ENCODE measurements at regions not wholly inside any gene's neighbourhood (a gene's known extent, or its start where the extent isn't known, plus 50 kb on each side); places are given as distances from the start of the nearest gene placed in this dataset.
A peak's percentile ranks its signal among the peaks of the same experiment; 100 is the strongest.

DNA sequence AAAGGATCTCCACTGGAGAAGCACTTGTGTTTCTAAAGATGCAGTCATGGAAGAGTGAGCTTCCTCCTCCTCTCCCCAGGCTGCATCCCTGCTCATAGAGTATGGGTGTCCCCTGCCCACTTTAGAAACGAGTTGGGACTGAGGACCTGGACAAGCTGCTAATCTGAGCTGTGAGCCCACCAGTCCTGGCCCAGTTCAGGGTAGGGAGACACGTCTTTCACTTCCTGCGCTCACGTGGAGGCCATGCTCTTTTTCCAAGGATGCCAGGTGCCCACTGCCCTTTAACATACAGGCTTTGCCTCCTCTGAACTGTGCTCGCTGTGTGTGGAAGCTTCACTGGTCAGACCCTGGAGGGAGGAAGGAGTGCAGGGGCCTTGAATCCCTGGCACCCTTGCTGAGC, 316.3 kb downstream of the UACA start:
- H3K36me3 ChIP-seq (replicated peaks; ENCODE audit: control insufficient read depth, insufficient read depth, low read length): no peaks in the 10 kb centered on the region
- H3K27me3 ChIP-seq (ENCODE audit: control insufficient read depth, insufficient read depth, low read length): peaks cover 7% of the 10 kb centered on the region
- no peak overlapping the region for H3K4me3 ChIP-seq (ENCODE audit: insufficient read depth, low read depth, low read length)
- DNase-seq: no peak

DNA sequence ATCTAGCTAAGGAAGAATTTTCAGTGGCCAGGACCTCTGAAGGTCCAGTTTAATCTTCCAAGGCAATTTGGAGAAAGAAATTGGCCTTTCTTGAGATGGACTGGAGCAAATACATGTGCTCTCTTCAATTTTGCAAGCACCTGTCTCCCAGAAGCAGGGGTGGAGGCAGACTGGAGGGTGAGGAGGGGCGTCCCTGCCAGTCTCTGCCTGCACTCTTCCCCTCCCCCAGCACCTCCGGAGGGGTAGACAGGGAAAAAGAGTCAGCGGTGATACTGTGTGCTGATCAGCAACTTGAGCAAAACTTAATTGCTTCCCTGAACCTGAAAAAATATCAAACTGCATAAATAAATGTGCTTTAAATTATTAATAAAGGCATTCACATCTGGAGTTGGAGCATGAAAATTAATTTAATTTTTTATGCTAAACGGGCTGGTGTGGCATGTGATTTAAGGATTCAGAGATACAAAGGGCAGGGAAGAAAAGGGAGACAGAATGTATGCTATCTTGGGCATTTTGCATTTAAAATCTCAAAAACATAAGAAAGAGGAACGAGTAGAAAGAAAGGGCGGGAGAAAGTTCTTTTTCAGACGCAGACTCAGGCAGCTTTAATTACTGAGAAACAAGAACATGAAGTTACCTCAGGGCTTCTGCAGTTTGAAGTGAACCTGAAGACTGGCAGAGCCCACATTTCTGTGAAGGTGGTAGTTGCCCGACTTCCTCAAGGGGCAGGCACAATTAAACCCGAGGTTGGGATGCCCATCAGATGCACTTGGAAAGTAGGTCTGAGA, 319.7 kb downstream of the UACA start:
- peak; percentile 68 for DNase-seq
- Histone ChIP-seq H3K27me3 (ENCODE audit: control insufficient read depth, insufficient read depth, low read length) (peaks cover 3% of the 10 kb centered on the region), H3K4me3 (ENCODE audit: insufficient read depth, low read depth, low read length) (no peak overlapping the region), H3K36me3 (replicated peaks; ENCODE audit: control insufficient read depth, insufficient read depth, low read length) (no peaks in the 10 kb centered on the region)

DNA sequence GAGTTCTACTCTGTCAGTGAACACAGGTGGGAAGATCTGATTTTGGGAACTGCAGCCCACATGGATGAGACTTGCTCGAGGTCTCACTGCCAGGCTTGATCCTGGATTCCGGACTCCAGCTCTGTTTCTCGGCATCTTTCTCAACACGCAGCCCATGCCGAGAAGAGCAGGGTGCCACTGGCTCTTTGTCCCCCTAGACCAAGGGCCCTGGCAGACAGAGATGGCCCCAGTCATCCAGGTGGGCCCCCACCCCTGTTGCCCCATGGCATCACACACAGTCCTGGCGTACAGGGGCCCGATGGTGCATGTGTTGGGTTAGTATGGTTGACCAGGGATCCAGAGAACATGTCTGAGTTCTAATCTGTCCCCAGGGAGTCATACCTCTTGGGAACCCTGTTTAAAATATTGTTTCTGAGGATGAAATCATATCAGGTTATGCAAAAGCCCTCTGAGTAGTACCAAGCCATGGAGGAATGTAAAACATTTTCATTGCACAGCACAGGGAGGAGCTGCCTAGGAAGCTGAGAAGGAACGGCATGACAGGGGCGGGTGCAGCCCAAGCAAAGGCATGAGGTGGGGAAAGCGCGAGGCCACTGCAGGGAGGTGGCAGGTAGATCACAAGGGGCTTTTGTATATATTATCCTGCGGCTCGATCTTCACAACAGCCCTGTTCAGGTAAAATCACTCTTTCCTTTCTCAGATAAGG, 320.6 kb downstream of the UACA start:
- no peak overlapping the region for H3K4me3 ChIP-seq (ENCODE audit: insufficient read depth, low read depth, low read length)
- no peaks in the 10 kb centered on the region for H3K36me3 ChIP-seq (replicated peaks; ENCODE audit: control insufficient read depth, insufficient read depth, low read length)
- no peak for DNase-seq
- H3K27me3 ChIP-seq (ENCODE audit: control insufficient read depth, insufficient read depth, low read length): peaks cover 2% of the 10 kb centered on the region

DNA sequence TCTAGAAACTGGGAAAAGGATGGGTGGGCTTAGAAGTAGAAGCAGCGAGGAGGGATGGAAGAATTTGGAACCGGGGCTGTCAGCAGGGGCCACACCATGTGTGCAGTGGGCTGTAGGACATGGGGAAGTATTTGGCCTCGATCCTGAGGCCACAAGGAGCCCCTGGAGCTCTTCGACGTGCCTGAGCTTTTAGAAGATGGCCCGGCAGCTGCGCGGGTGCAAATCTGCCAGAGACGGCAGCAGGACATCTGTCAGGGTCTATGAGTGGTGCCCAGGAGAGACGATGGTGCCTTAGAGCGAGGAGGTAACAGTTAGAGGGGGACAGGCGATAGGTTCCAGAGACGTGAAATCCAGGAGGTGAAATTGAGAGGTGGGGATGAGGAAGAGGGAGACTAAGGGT, 321.1 kb downstream of the UACA start:
- H3K36me3 ChIP-seq (replicated peaks; ENCODE audit: control insufficient read depth, insufficient read depth, low read length): no peaks in the 10 kb centered on the region
- DNase-seq: no peak
- H3K27me3 ChIP-seq (ENCODE audit: control insufficient read depth, insufficient read depth, low read length): no peaks in the 10 kb centered on the region; the same call in 1 of the 2 replicates
- no peak overlapping the region for H3K4me3 ChIP-seq (ENCODE audit: insufficient read depth, low read depth, low read length)

DNA sequence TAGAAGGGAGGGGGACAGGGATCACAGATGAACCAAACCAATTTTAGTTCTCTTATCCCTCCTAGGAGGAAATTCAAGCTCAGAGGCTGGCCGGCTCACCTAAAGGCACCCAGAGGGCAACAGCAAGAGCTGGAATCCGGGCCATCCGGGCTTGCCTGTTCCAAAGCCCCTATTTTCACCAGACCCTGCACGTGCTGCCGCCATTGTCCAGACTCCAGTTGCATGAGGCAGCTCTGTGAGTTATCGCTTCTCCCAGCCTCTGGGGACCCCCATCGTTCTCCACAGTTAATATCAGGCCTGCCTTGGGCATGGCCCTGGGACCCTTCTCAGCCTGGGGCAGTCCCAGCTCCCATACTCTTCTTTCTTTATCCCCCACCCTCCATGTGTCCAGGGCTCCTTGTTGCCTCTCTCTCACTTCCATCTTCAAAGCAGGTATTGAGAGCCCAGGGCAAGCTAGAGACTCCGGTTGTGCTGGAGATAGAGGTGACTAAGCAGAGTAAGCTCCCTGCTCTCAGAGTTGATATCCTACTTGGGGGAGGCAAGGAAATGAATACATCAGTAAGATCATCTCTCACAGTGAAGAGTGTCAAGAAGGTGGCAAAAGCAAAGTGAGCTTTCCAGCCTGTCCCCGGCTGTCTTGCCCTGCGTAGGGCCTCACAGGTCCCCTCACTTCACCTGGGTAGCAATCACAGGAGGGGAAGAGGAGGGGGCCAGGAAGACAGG, 322.8 kb downstream of the UACA start:
- no peak overlapping the region for H3K4me3 ChIP-seq (ENCODE audit: insufficient read depth, low read depth, low read length)
- no peak for DNase-seq
- H3K36me3 ChIP-seq (replicated peaks; ENCODE audit: control insufficient read depth, insufficient read depth, low read length): no peaks in the 10 kb centered on the region
- H3K27me3 ChIP-seq (ENCODE audit: control insufficient read depth, insufficient read depth, low read length): no peaks in the 10 kb centered on the region

DNA sequence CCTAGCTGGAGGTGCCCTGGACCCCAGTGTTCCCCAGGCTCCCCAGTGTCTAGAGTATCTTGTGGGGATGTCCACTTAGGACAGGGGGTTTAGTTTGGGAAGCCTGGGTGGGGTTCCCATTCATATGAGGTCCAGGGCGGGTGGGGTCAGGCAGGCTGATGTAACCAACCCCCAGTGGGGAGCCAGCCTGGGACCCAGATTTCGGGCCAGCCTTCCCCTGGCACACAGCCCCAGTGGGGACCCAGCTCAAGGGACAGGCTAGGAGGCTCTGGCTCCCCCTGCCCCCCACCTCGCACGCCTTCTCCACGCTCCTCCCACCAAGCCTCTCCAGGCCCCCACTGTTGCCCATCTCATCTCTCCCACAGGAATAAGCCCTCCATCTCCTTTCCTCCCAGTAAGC, 323.5 kb downstream of the UACA start:
- H3K27me3 ChIP-seq (ENCODE audit: control insufficient read depth, insufficient read depth, low read length): no peaks in the 10 kb centered on the region
- H3K36me3 ChIP-seq (replicated peaks; ENCODE audit: control insufficient read depth, insufficient read depth, low read length): no peaks in the 10 kb centered on the region
- DNase-seq: no peak
- H3K4me3 ChIP-seq (ENCODE audit: insufficient read depth, low read depth, low read length): no peak overlapping the region

DNA sequence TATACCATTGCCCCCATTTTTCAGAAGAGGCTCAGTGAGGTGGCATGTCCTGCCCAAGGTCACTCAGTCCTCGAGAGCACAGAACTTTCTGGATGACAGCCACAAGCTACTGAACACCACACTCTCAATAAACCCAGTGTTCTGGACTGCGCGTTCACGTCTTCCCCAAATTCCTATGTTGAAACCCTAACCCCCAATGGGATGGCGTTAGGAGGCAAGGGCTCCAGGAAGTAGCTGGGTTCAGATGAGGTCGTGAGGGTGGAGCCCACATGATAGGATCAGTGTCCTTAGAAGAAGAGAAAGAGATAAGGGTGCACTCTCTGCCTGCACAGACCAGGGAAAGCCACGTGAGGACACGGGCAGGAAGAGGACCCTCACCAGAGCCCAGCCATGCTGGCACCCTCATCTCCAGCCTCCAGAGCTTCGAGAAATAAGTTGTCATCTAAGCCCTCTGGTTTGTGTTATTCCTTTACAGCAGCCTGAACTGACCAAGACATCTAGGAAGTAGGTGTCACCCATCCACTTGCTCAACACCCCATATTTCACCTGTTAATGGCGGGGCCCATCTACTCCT, 324.0 kb downstream of the UACA start:
- H3K27me3 ChIP-seq (ENCODE audit: control insufficient read depth, insufficient read depth, low read length): no peaks in the 10 kb centered on the region
- no peak for DNase-seq
- H3K36me3 ChIP-seq (replicated peaks; ENCODE audit: control insufficient read depth, insufficient read depth, low read length): no peaks in the 10 kb centered on the region
- no peak overlapping the region for H3K4me3 ChIP-seq (ENCODE audit: insufficient read depth, low read depth, low read length)

DNA sequence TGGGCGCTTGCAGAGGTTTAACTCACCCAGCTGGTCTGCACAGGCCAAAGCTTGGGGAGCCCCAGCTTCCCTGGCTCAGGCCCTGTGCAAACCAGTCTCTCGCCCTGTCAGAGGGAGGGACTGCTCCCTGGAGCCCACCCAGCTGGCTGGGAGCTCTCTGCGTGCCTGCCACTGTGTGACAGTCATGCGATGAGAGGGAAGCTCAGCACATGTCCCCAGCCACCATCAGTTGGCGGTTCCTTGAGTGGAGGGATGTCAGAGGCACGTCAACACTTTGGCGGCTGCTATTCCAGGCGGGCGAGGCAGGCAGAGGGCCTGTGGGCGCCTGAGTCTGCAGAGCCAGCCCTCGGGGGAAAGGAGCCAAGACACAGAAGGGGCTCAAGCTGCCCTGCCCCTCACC, 324.6 kb downstream of the UACA start:
- H3K27me3 ChIP-seq (ENCODE audit: control insufficient read depth, insufficient read depth, low read length): no peaks in the 10 kb centered on the region
- DNase-seq: no peak
- H3K36me3 ChIP-seq (replicated peaks; ENCODE audit: control insufficient read depth, insufficient read depth, low read length): no peaks in the 10 kb centered on the region
- no peak overlapping the region for H3K4me3 ChIP-seq (ENCODE audit: insufficient read depth, low read depth, low read length)

DNA sequence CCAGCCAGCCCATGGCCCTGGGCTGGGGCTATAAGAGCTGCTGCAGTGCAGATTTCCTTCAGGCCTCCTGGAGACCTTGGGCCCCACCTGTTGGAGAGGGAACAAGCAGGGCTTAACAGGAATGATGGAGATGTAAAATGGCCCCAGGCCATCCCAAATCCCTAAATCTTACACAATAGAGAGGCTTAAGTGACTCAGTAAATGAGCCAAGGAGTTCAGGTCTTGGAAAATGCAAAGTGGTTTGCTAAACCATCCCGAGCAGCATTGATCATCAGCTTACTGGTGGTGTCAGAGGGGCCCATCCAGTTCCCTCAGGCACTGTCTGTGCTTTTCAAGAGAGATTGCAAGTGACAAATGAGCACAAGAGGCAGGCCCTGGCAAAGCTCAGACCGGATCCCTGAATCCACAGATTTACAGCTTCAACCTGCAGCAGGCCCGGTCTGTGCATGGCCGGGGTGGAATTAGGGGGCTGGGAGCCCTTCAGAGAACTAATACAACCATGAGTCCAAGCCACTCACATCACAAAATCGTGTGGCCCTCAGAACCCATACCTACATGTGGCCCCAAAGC, 325.4 kb downstream of the UACA start:
- Histone ChIP-seq H3K27me3 (ENCODE audit: control insufficient read depth, insufficient read depth, low read length) (no peaks in the 10 kb centered on the region), H3K36me3 (replicated peaks; ENCODE audit: control insufficient read depth, insufficient read depth, low read length) (no peaks in the 10 kb centered on the region), H3K4me3 (ENCODE audit: insufficient read depth, low read depth, low read length) (no peak overlapping the region)
- peak; percentile 60 for DNase-seq

DNA sequence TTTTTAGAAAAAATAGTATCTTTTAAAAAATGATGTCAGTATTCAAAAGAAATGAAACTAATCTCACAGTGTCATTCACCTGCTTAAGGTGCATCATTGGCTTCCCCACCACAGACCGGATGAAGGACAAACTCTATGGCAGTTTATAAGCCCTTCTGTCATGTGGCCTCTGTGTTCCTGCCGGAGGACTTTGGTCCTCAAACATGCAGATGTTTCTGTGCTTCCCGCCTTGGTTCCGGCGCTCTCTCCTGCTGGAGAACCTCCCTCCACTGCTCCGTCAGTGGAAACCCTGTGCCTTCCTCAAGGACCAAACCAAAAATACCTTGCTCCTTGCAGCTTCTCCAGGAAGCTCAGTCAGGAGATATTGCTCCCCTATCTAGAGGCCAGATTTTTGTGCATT, 326.3 kb downstream of the UACA start:
- Histone ChIP-seq H3K27me3 (ENCODE audit: control insufficient read depth, insufficient read depth, low read length) (no peaks in the 10 kb centered on the region), H3K4me3 (ENCODE audit: insufficient read depth, low read depth, low read length) (no peak overlapping the region), H3K36me3 (replicated peaks; ENCODE audit: control insufficient read depth, insufficient read depth, low read length) (no peaks in the 10 kb centered on the region)
- no peak for DNase-seq

DNA sequence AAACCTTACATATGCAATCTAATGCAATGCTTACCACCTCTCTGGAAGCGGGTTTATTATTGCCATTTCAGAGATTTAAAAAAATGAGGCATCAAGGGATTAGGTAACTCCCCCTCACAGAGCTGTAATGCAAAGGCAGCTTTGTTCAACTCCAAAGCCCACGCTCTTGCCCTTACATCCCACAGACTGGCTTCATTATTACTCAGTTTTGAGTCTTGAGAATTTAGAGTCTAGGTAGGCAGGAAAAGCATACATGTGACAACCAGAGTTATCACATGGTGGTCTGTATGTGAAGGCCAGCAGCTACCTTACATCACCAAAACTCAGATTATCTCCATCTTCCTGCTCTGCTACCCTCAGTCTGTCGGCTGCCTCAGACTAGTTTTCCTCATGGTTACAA, 326.9 kb downstream of the UACA start:
- no peak overlapping the region for H3K4me3 ChIP-seq (ENCODE audit: insufficient read depth, low read depth, low read length)
- no peaks in the 10 kb centered on the region for H3K36me3 ChIP-seq (replicated peaks; ENCODE audit: control insufficient read depth, insufficient read depth, low read length)
- DNase-seq: no peak
- H3K27me3 ChIP-seq (ENCODE audit: control insufficient read depth, insufficient read depth, low read length): no peaks in the 10 kb centered on the region

DNA sequence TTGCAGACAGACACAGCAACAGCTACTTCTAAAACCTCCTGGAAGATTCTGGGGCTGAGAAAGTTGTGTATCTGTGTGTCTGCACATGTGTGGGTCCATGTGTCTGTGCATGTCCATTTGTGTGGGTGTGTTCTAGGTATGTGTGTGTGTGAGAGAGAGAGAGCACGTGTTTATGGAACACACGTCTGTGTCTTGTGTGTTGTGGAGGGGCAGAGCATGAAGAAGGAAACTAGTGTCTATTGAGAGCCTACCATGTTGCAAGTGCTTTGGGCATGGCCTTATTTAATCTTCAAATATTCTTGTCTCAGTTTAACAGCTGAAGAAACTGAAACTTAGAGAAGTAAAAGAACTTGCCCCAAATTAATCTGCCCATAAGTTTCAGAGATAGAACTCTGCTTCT, 327.5 kb downstream of the UACA start:
- H3K27me3 ChIP-seq (ENCODE audit: control insufficient read depth, insufficient read depth, low read length): no peaks in the 10 kb centered on the region

DNA sequence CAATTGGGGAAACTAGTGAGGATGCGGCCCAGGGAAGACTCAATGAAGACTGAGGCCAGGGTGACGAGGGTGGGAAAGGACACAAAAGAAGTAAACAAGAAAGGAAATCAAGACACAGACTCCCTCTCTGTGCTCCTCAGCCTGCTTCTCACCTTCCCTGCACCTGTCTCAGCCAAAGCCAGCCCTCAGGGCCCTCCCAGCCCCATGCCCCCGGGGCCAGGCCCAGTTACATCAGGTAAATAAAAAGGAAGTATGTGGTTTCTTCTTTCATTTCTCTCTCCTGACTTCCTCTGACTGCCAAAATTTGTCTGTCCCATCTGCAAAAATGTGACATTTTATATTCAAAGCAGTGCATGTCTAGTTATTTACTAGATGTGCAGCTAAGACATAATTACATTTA, 328.0 kb downstream of the UACA start:
- Histone ChIP-seq H3K36me3 (replicated peaks; ENCODE audit: control insufficient read depth, insufficient read depth, low read length) (no peaks in the 10 kb centered on the region), H3K4me3 (ENCODE audit: insufficient read depth, low read depth, low read length) (no peak overlapping the region), H3K27me3 (ENCODE audit: control insufficient read depth, insufficient read depth, low read length) (no peaks in the 10 kb centered on the region)
- DNase-seq: no peak

More for the DNA sequence above, 327.5 kb downstream of the UACA start:
- H3K4me3 ChIP-seq (ENCODE audit: insufficient read depth, low read depth, low read length): no peak overlapping the region
- H3K36me3 ChIP-seq (replicated peaks; ENCODE audit: control insufficient read depth, insufficient read depth, low read length): no peaks in the 10 kb centered on the region
- no peak for DNase-seq

DNA sequence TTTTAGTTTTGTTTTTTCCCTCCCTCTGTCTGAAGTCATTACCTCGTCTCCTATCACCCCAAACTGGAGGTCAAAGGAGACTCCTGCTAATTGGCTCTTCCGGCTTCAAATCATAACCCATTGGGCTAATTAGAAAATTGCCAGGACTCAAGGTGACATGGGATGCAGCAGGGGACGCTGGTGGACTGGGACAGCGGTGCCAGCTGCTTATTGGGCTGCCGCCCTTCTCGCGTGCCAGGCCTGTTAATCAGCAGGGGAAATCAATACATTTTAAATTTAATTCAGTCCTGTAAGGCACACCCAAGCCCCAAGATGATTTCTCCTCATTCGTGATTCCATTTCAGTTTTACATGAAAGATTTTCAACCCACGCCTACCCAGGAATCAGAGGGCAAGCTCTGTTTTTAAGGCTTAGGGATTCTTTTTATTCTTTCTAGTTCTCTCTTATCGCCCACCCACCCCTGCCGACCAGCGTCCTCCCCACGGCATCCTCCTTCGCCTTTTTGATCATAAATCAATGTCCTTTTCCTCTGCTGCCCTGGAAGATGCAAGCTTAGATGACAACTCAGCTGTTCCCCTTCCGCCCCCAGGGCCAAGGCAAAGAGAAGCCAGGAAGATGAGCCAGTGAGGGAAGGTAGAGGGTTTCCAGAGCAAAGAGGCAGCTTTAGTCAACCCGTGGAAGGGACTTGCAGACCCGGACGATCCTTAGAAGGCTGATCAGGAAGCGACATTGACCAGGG, 329.6 kb downstream of the UACA start:
- Histone ChIP-seq H3K36me3 (replicated peaks; ENCODE audit: control insufficient read depth, insufficient read depth, low read length) (no peaks in the 10 kb centered on the region), H3K27me3 (ENCODE audit: control insufficient read depth, insufficient read depth, low read length) (no peaks in the 10 kb centered on the region), H3K4me3 (ENCODE audit: insufficient read depth, low read depth, low read length) (no peak overlapping the region)
- no peak for DNase-seq

Data from H7 (cell line).